ENCODE measurements at regions not wholly inside any gene's neighbourhood (a gene's known extent, or its start where the extent isn't known, plus 50 kb on each side); places are given as distances from the start of the nearest gene placed in this dataset.
A peak's percentile ranks its signal among the peaks of the same experiment; 100 is the strongest.
"Not testable (repeated sequence)": the region's sequence is repeated elsewhere in the genome, so short reads cannot be mapped to it uniquely, and the experiment has no call there.

- H3K9me3 ChIP-seq (ENCODE audit: insufficient read depth, low read depth) = no peaks in the 10 kb centered on the region
- H3K9me2 ChIP-seq (ENCODE audit: insufficient read depth) = no peaks in the 10 kb centered on the region
- no peak overlapping the region for H3K27ac ChIP-seq
- no peak overlapping the region for H2AFZ ChIP-seq
- no peaks in the 10 kb centered on the region for H3F3A ChIP-seq (ENCODE audit: insufficient read depth, low read depth)
- TF ChIP-seq CTCF (conservative IDR thresholded peaks at IDR 0.05) = no peak
- TF ChIP-seq EZH2 (IDR thresholded peaks at IDR 0.05; ENCODE audit: low read depth) = no peak
- no peaks in the 10 kb centered on the region for H3K79me2 ChIP-seq (ENCODE audit: low read depth)
- intact Hi-C loops (cut with micrococcal nuclease; ENCODE audit: unreplicated experiment) = no loop called here
- POLR2A ChIA-PET (ENCODE audit: unreplicated experiment) = no interaction called here
- no peak overlapping the region for H3K4me2 ChIP-seq
- H3K27me3 ChIP-seq (ENCODE audit: insufficient read depth, low read depth) = no peaks in the 10 kb centered on the region
- no TSS peak for BruUV-seq (replicated peaks)
- DNase-seq = peak in 1 of 2 experiments; percentile 54
- CTCF ChIA-PET = no interaction called here
- H3K36me3 ChIP-seq (ENCODE audit: low read depth) = no peaks in the 10 kb centered on the region
- no peaks in the 10 kb centered on the region for H4K20me1 ChIP-seq (ENCODE audit: insufficient read depth)
- no peak overlapping the region for H3K4me3 ChIP-seq
- no peaks in the 10 kb centered on the region for H3K4me1 ChIP-seq (replicated peaks; ENCODE audit: insufficient read depth)
Measured at GRCh38 chr14:89507521-89507920, 90.5 kb upstream of the FOXN3 start.

GRCh38 chr14:89506891-89507452 is 89.9 kb upstream of the FOXN3 start:
- DNase-seq; H3K27ac ChIP-seq; H3K36me3 ChIP-seq (ENCODE audit: low read depth); H3K9me2 ChIP-seq (ENCODE audit: insufficient read depth); H3K4me2 ChIP-seq; H2AFZ ChIP-seq; H3K4me3 ChIP-seq; CTCF ChIA-PET; H3K9me3 ChIP-seq (ENCODE audit: insufficient read depth, low read depth); H4K20me1 ChIP-seq (ENCODE audit: insufficient read depth); H3K79me2 ChIP-seq (ENCODE audit: low read depth); H3F3A ChIP-seq (ENCODE audit: insufficient read depth, low read depth); BruUV-seq (replicated peaks); POLR2A ChIA-PET (ENCODE audit: unreplicated experiment); intact Hi-C loops (cut with micrococcal nuclease; ENCODE audit: unreplicated experiment); H3K27me3 ChIP-seq (ENCODE audit: insufficient read depth, low read depth); H3K4me1 ChIP-seq (replicated peaks; ENCODE audit: insufficient read depth): not testable (repeated sequence)

GRCh38 chr14:89504602-89505313 is 87.7 kb upstream of the FOXN3 start:
- Histone ChIP-seq H3K4me2 (no peak overlapping the region), H2AFZ (no peak overlapping the region), H3K36me3 (ENCODE audit: low read depth) (no peaks in the 10 kb centered on the region), H4K20me1 (ENCODE audit: insufficient read depth) (no peaks in the 10 kb centered on the region), H3K27ac (no peak overlapping the region), H3K4me1 (replicated peaks; ENCODE audit: insufficient read depth) (no peaks in the 10 kb centered on the region), H3K9me3 (ENCODE audit: insufficient read depth, low read depth) (no peaks in the 10 kb centered on the region), H3K9me2 (ENCODE audit: insufficient read depth) (no peaks in the 10 kb centered on the region), H3K4me3 (no peak overlapping the region), H3K27me3 (ENCODE audit: insufficient read depth, low read depth) (peaks cover 20% of the 10 kb centered on the region), H3F3A (ENCODE audit: insufficient read depth, low read depth) (no peaks in the 10 kb centered on the region), H3K79me2 (ENCODE audit: low read depth) (no peaks in the 10 kb centered on the region)
- no TSS peak for BruUV-seq (replicated peaks)
- ChIA-PET POLR2A (ENCODE audit: unreplicated experiment) (no interaction called here), CTCF (no interaction called here)
- TF ChIP-seq CTCF (conservative IDR thresholded peaks at IDR 0.05) (no peak), EZH2 (IDR thresholded peaks at IDR 0.05; ENCODE audit: low read depth) (no peak)
- intact Hi-C loops (cut with micrococcal nuclease; ENCODE audit: unreplicated experiment) = no loop called here
- no peak for DNase-seq

GRCh38 chr14:89504091-89504490 is 87.1 kb upstream of the FOXN3 start:
- Histone ChIP-seq H3K4me3 (no peak overlapping the region), H4K20me1 (ENCODE audit: insufficient read depth) (no peaks in the 10 kb centered on the region), H3K4me1 (replicated peaks; ENCODE audit: insufficient read depth) (no peaks in the 10 kb centered on the region), H3K9me2 (ENCODE audit: insufficient read depth) (no peaks in the 10 kb centered on the region), H3F3A (ENCODE audit: insufficient read depth, low read depth) (no peaks in the 10 kb centered on the region), H3K9me3 (ENCODE audit: insufficient read depth, low read depth) (no peaks in the 10 kb centered on the region), H3K27me3 (ENCODE audit: insufficient read depth, low read depth) (peaks cover 26% of the 10 kb centered on the region), H3K4me2 (no peak overlapping the region), H3K36me3 (ENCODE audit: low read depth) (no peaks in the 10 kb centered on the region), H3K27ac (no peak overlapping the region), H3K79me2 (ENCODE audit: low read depth) (no peaks in the 10 kb centered on the region), H2AFZ (no peak overlapping the region)
- CTCF ChIA-PET = interaction anchor here (0.6 kb wide), 1 partner anchor 113 kb away, joined by 16 read pairs; no protein-coding TSS in a partner anchor
- DNase-seq = no peak
- no peak for TF ChIP-seq EZH2 (IDR thresholded peaks at IDR 0.05; ENCODE audit: low read depth)
- no peak for TF ChIP-seq CTCF (conservative IDR thresholded peaks at IDR 0.05)
- no TSS peak for BruUV-seq (replicated peaks)
- POLR2A ChIA-PET (ENCODE audit: unreplicated experiment) = no interaction called here
- intact Hi-C loops (cut with micrococcal nuclease; ENCODE audit: unreplicated experiment) = no loop called here
